Left kidney (tissue), 1 donor: ENCODE measurements at regions not wholly inside any gene's neighbourhood (a gene's known extent, or its start where the extent isn't known, plus 50 kb on each side); places are given as distances from the start of the nearest gene placed in this dataset.

Source experiments
- DNase-seq: peaks from one replicate; pipeline ENCODE4 v3.0.0-alpha.2; 2013

DNA sequence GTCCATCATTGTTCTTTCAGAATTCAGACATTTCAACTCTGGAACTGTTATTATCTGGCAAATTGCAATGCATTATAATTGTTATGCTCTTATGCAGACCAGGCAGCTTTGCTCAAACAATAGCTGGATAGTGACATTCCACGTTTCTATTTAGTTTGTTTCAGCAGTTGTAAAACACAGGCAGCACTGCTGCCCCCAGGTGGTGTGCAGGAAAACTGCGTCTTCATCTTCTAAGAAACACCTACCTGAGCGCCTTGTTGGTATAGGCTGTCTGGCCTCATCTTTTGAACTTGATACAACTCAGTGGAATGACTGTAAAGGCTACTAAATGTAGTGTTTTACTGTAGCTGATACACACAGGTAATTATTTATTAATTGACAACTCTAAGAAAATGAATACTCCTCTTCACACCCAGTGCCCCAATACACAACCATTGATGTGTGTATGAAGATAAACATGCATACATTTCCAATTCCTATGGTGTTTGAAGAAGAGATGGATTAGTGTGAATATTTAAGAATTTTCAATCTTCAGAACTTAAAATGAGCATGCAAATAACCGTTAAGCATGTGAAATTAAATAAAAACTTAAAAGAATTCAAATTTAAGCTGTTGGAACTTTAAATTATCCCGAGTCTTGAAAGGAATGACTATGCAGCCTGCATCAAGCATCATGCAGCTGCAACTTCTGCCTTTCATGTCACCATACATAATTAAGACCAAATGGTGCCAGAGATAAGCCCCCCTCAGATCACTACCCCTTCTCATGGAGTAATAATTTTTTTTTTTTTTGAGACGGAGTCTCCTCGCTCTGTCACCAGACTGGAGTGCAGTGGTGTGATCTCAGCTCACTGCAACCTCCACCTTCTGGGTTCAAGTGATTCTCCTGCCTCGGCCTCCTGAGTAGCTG lies 85.6 kb downstream of the CD8B2 start:
- no peak for DNase-seq

GRCh38 chr2:106573773-106574172 lies 86.6 kb downstream of the CD8B2 start:
- DNase-seq, result no peak

DNA sequence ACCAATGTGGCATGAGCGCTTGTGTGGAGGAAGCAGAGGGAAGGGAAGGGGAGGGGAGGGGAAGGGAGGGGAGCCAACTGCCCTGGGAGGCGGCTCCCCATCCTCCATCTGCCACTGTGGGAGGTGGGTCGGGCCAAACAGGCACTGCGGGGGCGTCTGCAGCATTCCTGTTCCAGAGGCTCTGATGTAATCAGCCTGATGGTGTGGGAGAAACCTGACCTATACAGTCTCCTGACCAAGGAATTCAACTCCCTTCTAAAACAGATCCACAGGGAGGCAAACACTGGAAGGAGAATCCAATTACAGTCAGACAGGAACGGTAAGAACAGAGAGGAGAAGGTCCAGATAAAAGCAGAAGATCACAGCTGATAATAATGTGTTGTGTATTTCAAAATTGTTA lies 88.8 kb downstream of the CD8B2 start:
- peak; percentile 87 for DNase-seq

GRCh38 chr2:106577255-106577651 lies 90.1 kb downstream of the CD8B2 start:
- no peak for DNase-seq

GRCh38 chr2:106579750-106580197 lies 92.6 kb downstream of the CD8B2 start:
- no peak for DNase-seq

DNA sequence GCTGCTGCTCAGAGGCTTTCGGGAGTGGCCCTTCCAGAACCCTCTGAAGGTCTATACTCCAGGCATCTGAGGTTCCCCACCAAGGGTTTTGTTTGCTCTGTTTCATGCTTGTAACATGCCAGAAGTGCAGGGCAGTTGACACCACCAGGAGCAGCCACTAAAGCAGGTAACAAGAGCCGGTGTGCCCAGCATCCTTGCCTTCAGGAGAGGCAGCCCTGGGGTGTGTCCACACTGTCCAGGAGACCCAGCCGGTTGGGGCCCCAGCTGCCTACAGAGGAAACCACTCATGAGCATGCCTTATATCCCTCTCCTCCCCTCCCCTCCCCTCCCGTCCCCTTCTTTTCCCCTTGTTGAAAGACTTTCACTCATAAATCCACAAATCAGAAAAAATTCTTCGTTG lies 93.1 kb downstream of the CD8B2 start:
- no peak for DNase-seq

- no peak for DNase-seq
Measured at GRCh38 chr2:106581328-106581727, 94.2 kb downstream of the CD8B2 start.

- DNase-seq, result no peak
Measured at GRCh38 chr2:106581755-106582147, 94.6 kb downstream of the CD8B2 start.

DNA sequence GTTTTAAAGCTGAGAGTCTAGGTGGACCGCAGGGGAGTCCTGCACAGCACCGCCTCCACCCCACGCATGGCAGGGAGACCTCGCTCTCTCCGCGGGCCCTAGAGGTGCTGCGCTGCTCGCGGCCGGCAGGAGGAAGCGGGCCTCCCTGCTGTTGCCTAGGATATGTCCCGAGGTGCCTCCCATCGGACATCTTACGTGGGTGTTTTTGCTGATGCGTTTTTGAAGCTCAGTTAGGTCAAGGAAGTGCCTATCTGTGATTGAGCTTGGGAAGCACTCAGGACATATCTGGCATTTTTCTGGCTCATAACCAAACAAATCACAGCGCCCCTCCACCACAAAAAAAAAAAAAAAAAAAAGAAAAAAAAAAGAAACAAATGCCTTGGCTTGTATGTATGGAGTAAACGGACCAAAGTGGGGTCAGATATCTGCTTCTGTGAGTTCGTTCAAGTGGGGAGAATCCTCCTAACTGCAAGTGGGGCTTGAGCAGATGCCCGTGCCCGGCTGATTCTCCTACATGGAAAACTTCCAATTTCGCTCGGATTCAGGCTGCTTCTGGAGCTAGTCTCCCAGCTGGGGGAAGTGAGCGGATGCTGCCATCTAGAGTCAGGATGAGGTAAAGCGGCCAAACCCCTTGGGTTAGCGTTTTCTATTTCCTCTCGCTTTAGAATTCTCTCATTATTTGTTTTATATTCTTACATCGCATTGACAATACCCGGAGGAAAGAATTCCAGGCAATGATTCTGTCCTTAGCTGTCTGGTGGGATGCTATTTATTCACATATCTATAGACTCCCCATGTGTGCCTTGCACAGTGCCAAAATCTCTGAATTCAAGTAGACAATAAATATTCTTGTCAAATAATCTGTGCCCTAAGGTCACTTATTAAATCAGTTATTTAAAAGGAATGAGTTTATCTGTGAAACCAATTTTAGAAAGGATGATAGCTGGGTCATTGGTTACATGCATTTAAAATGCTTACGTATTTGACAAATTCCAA lies 95.3 kb downstream of the CD8B2 start:
- peak; percentile 90 for DNase-seq

DNA sequence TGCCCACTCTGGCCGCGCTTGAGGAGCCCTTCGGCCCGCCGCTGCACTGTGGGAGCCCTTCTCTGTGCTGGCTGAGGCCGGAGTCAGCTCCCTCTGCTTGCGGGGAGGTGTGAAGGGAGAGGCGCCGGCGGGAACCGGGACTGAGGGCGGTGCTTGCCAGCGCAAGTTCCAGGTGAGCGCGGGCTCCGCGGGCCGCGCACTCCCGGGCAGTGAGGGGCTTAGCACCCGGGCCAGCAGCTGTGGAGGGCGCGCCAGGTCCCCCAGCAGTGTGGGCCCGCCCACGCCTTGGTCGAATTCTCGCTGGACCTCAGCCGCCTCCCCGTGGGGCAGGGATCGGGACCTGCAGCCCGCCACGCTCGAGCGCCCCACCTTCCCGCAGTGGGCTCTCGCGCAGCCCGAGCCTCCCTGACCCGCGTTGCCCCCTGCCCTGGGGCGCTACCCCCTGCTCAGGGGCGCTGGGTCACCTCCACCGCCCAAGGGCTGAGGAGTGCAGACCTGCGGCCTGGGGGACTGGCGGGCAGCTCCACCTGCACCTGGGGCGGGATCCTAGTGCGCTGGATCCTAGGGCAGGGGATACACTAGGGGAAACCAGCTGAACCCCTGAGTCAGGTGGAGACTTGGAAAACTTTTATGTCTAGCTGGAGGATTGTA lies 97.3 kb downstream of the CD8B2 start:
- no peak for DNase-seq

GRCh38 chr2:106596844-106597243 lies 109.7 kb downstream of the CD8B2 start:
- DNase-seq, result no peak

DNA sequence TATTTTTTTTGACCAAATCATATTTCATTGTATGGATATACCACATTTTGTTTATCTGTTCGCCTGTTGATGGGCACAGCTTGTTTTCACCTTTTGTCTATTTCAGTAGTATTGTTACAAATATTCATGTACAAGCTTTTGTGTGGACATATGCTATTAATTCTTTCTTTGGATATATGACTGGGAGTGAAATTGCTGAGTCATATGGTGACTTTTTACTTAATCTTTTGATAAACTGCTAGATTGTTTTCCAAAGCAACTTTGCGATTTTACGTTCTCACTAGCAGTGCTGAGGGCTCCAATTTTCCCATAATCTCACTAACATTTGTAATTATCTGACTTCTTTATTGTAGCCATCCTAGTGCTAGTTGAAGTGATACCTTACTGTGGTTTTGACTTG lies 112.4 kb downstream of the CD8B2 start:
- DNase-seq, result no peak

GRCh38 chr2:106602042-106602441 lies 114.9 kb downstream of the CD8B2 start:
- DNase-seq, result no peak

DNA sequence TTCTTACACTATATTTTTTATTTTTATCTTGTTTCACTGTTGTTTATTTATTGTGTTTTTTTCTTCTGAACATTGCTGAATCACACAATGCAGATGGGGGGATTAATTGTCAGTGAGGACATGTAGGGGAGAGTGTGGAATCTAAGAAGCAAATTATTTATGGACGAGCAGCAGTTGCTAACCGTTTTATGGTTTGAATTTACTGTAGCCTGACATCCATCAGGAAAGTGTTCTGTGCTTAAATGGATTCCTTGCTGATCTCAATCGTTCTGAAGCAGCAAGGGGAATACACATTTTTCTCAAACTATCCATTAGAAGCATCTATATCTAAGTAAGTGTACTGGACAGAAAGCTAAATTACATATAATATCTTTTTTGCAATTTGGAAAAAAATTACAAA lies 119.5 kb downstream of the CD8B2 start:
- DNase-seq, result no peak

- DNase-seq, result no peak
Measured at GRCh38 chr2:106607371-106607770, 120.2 kb downstream of the CD8B2 start.

- no peak for DNase-seq
Measured at GRCh38 chr2:106609780-106610179, 122.6 kb downstream of the CD8B2 start.

GRCh38 chr2:106614511-106615291 lies 127.5 kb downstream of the CD8B2 start:
- peak; percentile 30 for DNase-seq

- DNase-seq, result no peak
Measured at GRCh38 chr2:106618614-106619013, 131.4 kb downstream of the CD8B2 start.

- no peak for DNase-seq
Measured at GRCh38 chr2:106623456-106623855, 136.3 kb downstream of the CD8B2 start.

GRCh38 chr2:106624787-106625380 lies 137.7 kb downstream of the CD8B2 start:
- no peak for DNase-seq

DNA sequence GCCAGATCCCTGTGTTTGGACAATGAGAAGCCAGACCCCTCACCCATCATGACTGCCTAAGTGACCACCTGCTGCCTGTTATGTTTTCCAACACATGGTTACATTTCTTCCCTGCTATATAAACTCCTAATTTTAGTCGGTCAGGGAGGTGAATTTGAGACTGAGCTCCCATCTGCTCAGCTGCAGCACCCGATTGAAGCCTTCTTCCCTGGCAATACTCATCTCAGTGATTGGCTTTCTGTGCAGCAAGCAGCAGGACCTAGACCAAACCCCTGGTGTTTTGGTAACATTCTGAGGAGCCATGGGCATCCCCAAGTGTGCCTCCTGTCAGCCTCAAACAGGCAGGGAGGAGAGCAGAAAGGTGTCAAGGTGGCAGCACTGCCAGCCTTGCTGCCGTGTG lies 141.2 kb downstream of the CD8B2 start:
- no peak for DNase-seq
